ENCODE measurements at regions not wholly inside any gene's neighbourhood (a gene's known extent, or its start where the extent isn't known, plus 50 kb on each side); places are given as distances from the start of the nearest gene placed in this dataset.
A peak's percentile ranks its signal among the peaks of the same experiment; 100 is the strongest.

- H3K27me3 ChIP-seq (ENCODE audit: control insufficient read depth, insufficient read depth, low read length), result no peaks in the 10 kb centered on the region
- no peak overlapping the region for H2AK5ac ChIP-seq (ENCODE audit: low read depth, low read length)
- no peak overlapping the region for H3K4me3 ChIP-seq (ENCODE audit: insufficient read depth, low read depth, low read length)
- H2AFZ ChIP-seq (replicated peaks; ENCODE audit: low read length, poor library complexity), result no peak overlapping the region
- peak; percentile 10 for DNase-seq
- no peak overlapping the region for H2AK9ac ChIP-seq (replicated peaks; ENCODE audit: low read depth, low read length, poor library complexity)
- H3K9me1 ChIP-seq (ENCODE audit: insufficient read depth, low read length), result no peaks in the 10 kb centered on the region
- H3K4ac ChIP-seq (ENCODE audit: low read depth, low read length), result no peak overlapping the region
- no peak overlapping the region for H2BK20ac ChIP-seq (ENCODE audit: low read depth, low read length)
- H3K9ac ChIP-seq (ENCODE audit: low read depth, low read length), result no peak overlapping the region
- no CpG with 5 or more reads among the region's 2 CpGs for WGBS, 2 experiments (ENCODE audit: extremely low coverage in 2 of 2, insufficient read length in 1 of 2)
- H2BK5ac ChIP-seq (ENCODE audit: low read depth, low read length, poor library complexity, severe bottlenecking), result no peak overlapping the region
- intact Hi-C loops (cut with micrococcal nuclease) (no loop called here), in situ Hi-C loops (cut with MboI; ENCODE audit: low sequenced_read_pairs) (no loop called here), dilution Hi-C loops (cut with HindIII; ENCODE audit: low sequenced_read_pairs, unreplicated experiment) (no loop called here)
- H3K9me3 ChIP-seq (ENCODE audit: control insufficient read depth, insufficient read depth, low read length), result peaks cover 4% of the 10 kb centered on the region
- no peak overlapping the region for H4K8ac ChIP-seq (ENCODE audit: low read depth in 2 of 2, low read length in 2 of 2)
- H3K14ac ChIP-seq (replicated peaks; ENCODE audit: low read depth, low read length), result no peak overlapping the region
- no peak for ATAC-seq (ENCODE audit: low read depth)
- TF ChIP-seq FOS (IDR thresholded peaks at IDR 0.05; ENCODE audit: low read depth, low read length), result no peak
- TF ChIP-seq MXI1 (IDR thresholded peaks at IDR 0.05; ENCODE audit: borderline replicate concordance, low read depth, low read length), result no peak
- no peak for TF ChIP-seq NFE2L2 (IDR thresholded peaks at IDR 0.05; ENCODE audit: low read depth, low read length)
- TF ChIP-seq MAZ (IDR thresholded peaks at IDR 0.05; ENCODE audit: borderline replicate concordance, low read depth, low read length), result no peak
- TF ChIP-seq RAD21 (IDR thresholded peaks at IDR 0.05; ENCODE audit: low read length), result no peak
- no peak for TF ChIP-seq CHD1 (IDR thresholded peaks at IDR 0.05; ENCODE audit: low read depth, low read length)
- no peak for TF ChIP-seq CTCF (conservative IDR thresholded peaks at IDR 0.05; ENCODE audit: low read depth, low read length)
- no peak for TF ChIP-seq RCOR1 (IDR thresholded peaks at IDR 0.05; ENCODE audit: insufficient replicate concordance, low read length)
- no peak for TF ChIP-seq CEBPB (IDR thresholded peaks at IDR 0.05; ENCODE audit: low read depth, low read length)
- no peak for TF ChIP-seq ELK1 (IDR thresholded peaks at IDR 0.05; ENCODE audit: borderline replicate concordance, low read depth, low read length)
- TF ChIP-seq MAFK (IDR thresholded peaks at IDR 0.05; ENCODE audit: low read depth, low read length), result no peak; the same call in 1 of the 2 replicates
- no peak for TF ChIP-seq SMC3 (IDR thresholded peaks at IDR 0.05; ENCODE audit: low read depth, low read length)
- TF ChIP-seq POLR2A (IDR thresholded peaks at IDR 0.05; ENCODE audit: low read depth, low read length), result no peak
- no peak for TF ChIP-seq BHLHE40 (IDR thresholded peaks at IDR 0.05; ENCODE audit: low read depth, low read length)
- no peak for TF ChIP-seq RFX5 (IDR thresholded peaks at IDR 0.05; ENCODE audit: low read depth, low read length)
- TF ChIP-seq USF2 (IDR thresholded peaks at IDR 0.05; ENCODE audit: low read depth, low read length), result no peak
- no peak overlapping the region for H4K5ac ChIP-seq (ENCODE audit: low read depth, low read length)
- no peaks in the 10 kb centered on the region for H3K36me3 ChIP-seq (ENCODE audit: control insufficient read depth, insufficient read depth, low read length)
- ChIA-PET POLR2A (ENCODE audit: unreplicated experiment) (interaction anchor here (0.6 kb wide), 1 partner anchor 18 kb away, joined by 4 read pairs; no protein-coding TSS in a partner anchor), CTCF (no interaction called here)
- H2BK120ac ChIP-seq (ENCODE audit: low read depth, low read length), result no peak overlapping the region
- H3K4me2 ChIP-seq (ENCODE audit: low read depth, low read length), result no peak overlapping the region
- H3K56ac ChIP-seq (ENCODE audit: extremely low read depth, insufficient read depth, low read length), result no peak overlapping the region
- H3K18ac ChIP-seq (ENCODE audit: low read depth, low read length), result no peak overlapping the region
- BruUV-seq (replicated peaks), result no TSS peak
- H3K27ac ChIP-seq (ENCODE audit: insufficient read depth, low read length), result no peak overlapping the region
- no peak overlapping the region for H2BK15ac ChIP-seq (ENCODE audit: low read depth, low read length)
- no peaks in the 10 kb centered on the region for H3K79me1 ChIP-seq (ENCODE audit: low read depth in 1 of 2, low read length in 2 of 2)
- no peak overlapping the region for H4K91ac ChIP-seq (ENCODE audit: insufficient read depth, low read depth, low read length)
- no peaks in the 10 kb centered on the region for H4K20me1 ChIP-seq (ENCODE audit: insufficient read depth, low read length)
- H3K4me1 ChIP-seq (ENCODE audit: control insufficient read depth, insufficient read depth, low read length), result no peaks in the 10 kb centered on the region
- H3K23ac ChIP-seq (ENCODE audit: low read depth, low read length), result no peak overlapping the region
These were observed 2229.4 kb upstream of the AGA start for GRCh38 chr4:179671609-179672008.

All from IMR-90 (cell line).